Hematopoietic multipotent progenitor cell treated with erythropoietin and hydrocortisone succinate and interleukin-3 and kit ligand, for 6 days (in vitro differentiated cells): ENCODE measurements at regions not wholly inside any gene's neighbourhood (a gene's known extent, or its start where the extent isn't known, plus 50 kb on each side); places are given as distances from the start of the nearest gene placed in this dataset.
"Not testable (repeated sequence)": the region's sequence is repeated elsewhere in the genome, so short reads cannot be mapped to it uniquely, and the experiment has no call there.

ENCODE experiments used
- DNase-seq: peaks from one replicate; pipeline ENCODE4 v3.0.0-alpha.2; 2015

GRCh38 chr5:71771191-71771590 lies 52.1 kb downstream of the CARTPT start:
- no peak for DNase-seq

GRCh38 chr5:71778678-71779276 lies 59.7 kb downstream of the CARTPT start:
- DNase-seq, result peak; percentile 50

- no peak for DNase-seq
Observed at GRCh38 chr5:71780597-71780996, 61.5 kb downstream of the CARTPT start.

GRCh38 chr5:71782393-71782770 lies 63.3 kb downstream of the CARTPT start:
- DNase-seq, result no peak

- peak; percentile 80 for DNase-seq
Observed at GRCh38 chr5:71782771-71783770, 64.0 kb downstream of the CARTPT start.

- DNase-seq, result no peak
Observed at GRCh38 chr5:71783891-71784290, 64.8 kb downstream of the CARTPT start.

GRCh38 chr5:71786337-71787055 lies 67.4 kb downstream of the CARTPT start:
- DNase-seq, result no peak

- DNase-seq, result no peak
Observed at GRCh38 chr5:71788794-71789193, 69.7 kb downstream of the CARTPT start.

- no peak for DNase-seq
Observed at GRCh38 chr5:71789746-71790145, 70.7 kb downstream of the CARTPT start.

GRCh38 chr5:71790433-71790832 lies 71.4 kb downstream of the CARTPT start:
- DNase-seq, result no peak

GRCh38 chr5:71792041-71792440 lies 73.0 kb downstream of the CARTPT start:
- not testable (repeated sequence) for DNase-seq

GRCh38 chr5:71794061-71794695 lies 75.1 kb downstream of the CARTPT start:
- no peak for DNase-seq

GRCh38 chr5:71802673-71803072 lies 83.6 kb downstream of the CARTPT start:
- DNase-seq, result no peak

- DNase-seq, result no peak
Observed at GRCh38 chr5:71806711-71807110, 87.6 kb downstream of the CARTPT start.

GRCh38 chr5:71807909-71808308 lies 88.8 kb downstream of the CARTPT start:
- DNase-seq, result no peak

- no peak for DNase-seq
Observed at GRCh38 chr5:71809446-71809845, 90.4 kb downstream of the CARTPT start.

GRCh38 chr5:71810023-71810422 lies 90.9 kb downstream of the CARTPT start:
- no peak for DNase-seq

GRCh38 chr5:71810471-71811195 lies 91.6 kb downstream of the CARTPT start:
- no peak for DNase-seq

- no peak for DNase-seq
Observed at GRCh38 chr5:71811779-71812178, 92.7 kb downstream of the CARTPT start.

GRCh38 chr5:71816307-71816706 lies 97.2 kb downstream of the CARTPT start:
- no peak for DNase-seq

GRCh38 chr5:71817891-71818290 lies 98.8 kb downstream of the CARTPT start:
- DNase-seq, result no peak

GRCh38 chr5:71821029-71821428 lies 102.0 kb downstream of the CARTPT start:
- DNase-seq, result no peak
